IPS-18a (cell line): ENCODE measurements at regions not wholly inside any gene's neighbourhood (a gene's known extent, or its start where the extent isn't known, plus 50 kb on each side); places are given as distances from the start of the nearest gene placed in this dataset.
"Not testable (repeated sequence)": the region's sequence is repeated elsewhere in the genome, so short reads cannot be mapped to it uniquely, and the experiment has no call there.

Source experiments
- H3K27ac ChIP-seq: one replicate; pipeline ENCODE4 v1.5.1; 2013; ENCODE audit warnings: low read length
- H3K27me3 ChIP-seq: one replicate; pipeline ENCODE4 v1.6.1; 2013; ENCODE audit warnings: mild to moderate bottlenecking, low read length; ENCODE audit not compliant: control insufficient read depth, insufficient read depth
- H3K36me3 ChIP-seq: one replicate; pipeline ENCODE4 v1.6.1; 2013; ENCODE audit warnings: low read depth, low read length; ENCODE audit not compliant: control insufficient read depth
- H3K4me1 ChIP-seq: one replicate; pipeline ENCODE4 v1.6.1; 2013; ENCODE audit warnings: low read depth, low read length; ENCODE audit not compliant: control insufficient read depth
- H3K4me3 ChIP-seq: one replicate; pipeline ENCODE4 v1.5.1; 2013; ENCODE audit warnings: low read length
- H3K9ac ChIP-seq: one replicate; pipeline ENCODE4 v1.6.1; 2013; ENCODE audit warnings: mild to moderate bottlenecking, low read length, moderate library complexity
- H3K9me3 ChIP-seq: one replicate; pipeline ENCODE4 v1.6.1; 2013; ENCODE audit warnings: low read depth, low read length; ENCODE audit not compliant: control insufficient read depth

- no peaks in the 10 kb centered on the region for H3K9me3 ChIP-seq
- no peaks in the 10 kb centered on the region for H3K27me3 ChIP-seq
- H3K4me3 ChIP-seq, result no peak overlapping the region
- peaks cover 3% of the 10 kb centered on the region for H3K4me1 ChIP-seq
- H3K36me3 ChIP-seq, result no peaks in the 10 kb centered on the region
- H3K9ac ChIP-seq, result no peak overlapping the region
- H3K27ac ChIP-seq, result no peak overlapping the region
These were observed 67.2 kb downstream of the BUB3 start for GRCh38 chr10:123221418-123221817.

- no peaks in the 10 kb centered on the region for H3K27me3 ChIP-seq
- H3K4me1 ChIP-seq, result no peaks in the 10 kb centered on the region
- H3K36me3 ChIP-seq, result no peaks in the 10 kb centered on the region
- H3K9ac ChIP-seq, result no peak overlapping the region
- no peak overlapping the region for H3K27ac ChIP-seq
- H3K4me3 ChIP-seq, result no peak overlapping the region
- no peaks in the 10 kb centered on the region for H3K9me3 ChIP-seq
These were observed 68.6 kb downstream of the BUB3 start for GRCh38 chr10:123222832-123223231.

GRCh38 chr10:123227706-123228105 is 73.5 kb downstream of the BUB3 start:
- no peak overlapping the region for H3K4me3 ChIP-seq
- H3K9me3 ChIP-seq, result no peaks in the 10 kb centered on the region
- H3K36me3 ChIP-seq, result no peaks in the 10 kb centered on the region
- no peak overlapping the region for H3K27ac ChIP-seq
- H3K9ac ChIP-seq, result no peak overlapping the region
- H3K4me1 ChIP-seq, result no peaks in the 10 kb centered on the region
- H3K27me3 ChIP-seq, result no peaks in the 10 kb centered on the region

DNA sequence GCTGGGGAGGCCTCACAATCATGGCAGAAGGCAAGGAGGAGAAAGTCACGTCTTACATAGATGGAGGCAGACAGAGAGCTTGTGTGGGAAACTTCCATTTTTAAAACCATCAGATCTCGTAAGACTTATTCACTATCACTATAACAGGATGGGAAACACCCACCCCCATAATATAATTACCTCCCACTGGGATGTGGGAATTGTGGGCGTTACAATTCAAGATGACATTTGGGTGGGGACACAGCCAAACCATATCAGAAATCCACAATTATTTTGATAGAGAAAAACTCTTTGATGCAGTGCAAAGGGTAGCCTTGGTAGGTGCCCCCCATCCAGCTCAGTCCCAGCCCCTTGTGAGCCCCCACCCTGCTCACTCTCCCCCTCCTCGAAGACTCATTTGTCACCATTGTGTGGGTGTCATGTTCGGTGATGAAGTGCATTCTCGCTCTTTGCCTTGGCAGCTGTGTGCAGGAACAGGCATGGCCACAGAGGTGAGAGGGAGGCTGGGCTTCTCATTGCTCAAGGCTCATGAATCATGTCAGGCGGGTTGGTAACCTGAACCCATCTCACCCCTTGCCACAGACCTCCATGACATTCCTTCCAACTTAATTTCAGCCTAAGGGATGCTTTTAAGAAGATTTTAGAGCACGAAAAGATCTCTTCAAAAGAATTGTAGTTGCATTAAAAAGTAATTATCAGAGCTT is 75.9 kb downstream of the BUB3 start:
- Histone ChIP-seq H3K36me3 (no peaks in the 10 kb centered on the region), H3K4me3 (no peak overlapping the region), H3K4me1 (no peaks in the 10 kb centered on the region), H3K9ac (no peak overlapping the region), H3K9me3 (no peaks in the 10 kb centered on the region), H3K27me3 (no peaks in the 10 kb centered on the region), H3K27ac (no peak overlapping the region)

- H3K27me3 ChIP-seq, H3K27ac ChIP-seq, H3K9me3 ChIP-seq, H3K4me1 ChIP-seq, H3K36me3 ChIP-seq, H3K9ac ChIP-seq, H3K4me3 ChIP-seq: not testable (repeated sequence)
These were observed 78.7 kb downstream of the BUB3 start for GRCh38 chr10:123232879-123233278.

- H3K4me1 ChIP-seq, H3K9me3 ChIP-seq, H3K36me3 ChIP-seq: not testable (repeated sequence)
These were observed 80.8 kb downstream of the BUB3 start for GRCh38 chr10:123235014-123235413.

DNA sequence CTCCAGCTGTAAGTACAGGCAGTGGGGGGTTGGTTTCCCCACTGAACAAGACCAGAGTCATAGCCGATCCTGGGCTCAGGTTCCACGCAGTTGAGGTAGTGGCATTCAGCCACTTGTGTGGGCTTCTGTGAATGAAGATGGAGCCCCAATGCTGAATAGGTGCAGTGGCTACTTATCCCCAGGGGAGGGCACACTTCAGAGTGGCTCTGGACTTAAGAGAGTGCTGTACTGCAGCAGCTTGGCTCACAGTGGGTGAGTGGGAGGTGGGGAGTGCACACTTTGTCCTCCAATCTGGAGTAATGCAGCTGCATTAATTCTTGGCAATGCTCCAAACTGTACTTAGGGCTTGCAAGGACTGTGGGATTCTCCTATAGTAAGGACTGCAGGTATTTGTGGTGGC is 81.9 kb downstream of the BUB3 start:
- Histone ChIP-seq H3K9ac (no peak overlapping the region), H3K4me1 (no peaks in the 10 kb centered on the region), H3K9me3 (no peaks in the 10 kb centered on the region), H3K36me3 (no peaks in the 10 kb centered on the region), H3K27me3 (no peaks in the 10 kb centered on the region), H3K4me3 (no peak overlapping the region), H3K27ac (no peak overlapping the region)

More at GRCh38 chr10:123235014-123235413, 80.8 kb downstream of the BUB3 start:
- H3K9ac ChIP-seq, H3K27me3 ChIP-seq, H3K4me3 ChIP-seq, H3K27ac ChIP-seq: not testable (repeated sequence)

- H3K27ac ChIP-seq, result no peak overlapping the region
- H3K9ac ChIP-seq, result no peak overlapping the region
- no peak overlapping the region for H3K4me3 ChIP-seq
- H3K27me3 ChIP-seq, result no peaks in the 10 kb centered on the region
- H3K36me3 ChIP-seq, result no peaks in the 10 kb centered on the region
- H3K4me1 ChIP-seq, result no peaks in the 10 kb centered on the region
- H3K9me3 ChIP-seq, result no peaks in the 10 kb centered on the region
These were observed 86.0 kb downstream of the BUB3 start for GRCh38 chr10:123240250-123240649.

GRCh38 chr10:123240776-123241175 is 86.6 kb downstream of the BUB3 start:
- no peaks in the 10 kb centered on the region for H3K36me3 ChIP-seq
- no peak overlapping the region for H3K27ac ChIP-seq
- no peaks in the 10 kb centered on the region for H3K9me3 ChIP-seq
- no peak overlapping the region for H3K4me3 ChIP-seq
- H3K9ac ChIP-seq, result no peak overlapping the region
- no peaks in the 10 kb centered on the region for H3K4me1 ChIP-seq
- H3K27me3 ChIP-seq, result no peaks in the 10 kb centered on the region

DNA sequence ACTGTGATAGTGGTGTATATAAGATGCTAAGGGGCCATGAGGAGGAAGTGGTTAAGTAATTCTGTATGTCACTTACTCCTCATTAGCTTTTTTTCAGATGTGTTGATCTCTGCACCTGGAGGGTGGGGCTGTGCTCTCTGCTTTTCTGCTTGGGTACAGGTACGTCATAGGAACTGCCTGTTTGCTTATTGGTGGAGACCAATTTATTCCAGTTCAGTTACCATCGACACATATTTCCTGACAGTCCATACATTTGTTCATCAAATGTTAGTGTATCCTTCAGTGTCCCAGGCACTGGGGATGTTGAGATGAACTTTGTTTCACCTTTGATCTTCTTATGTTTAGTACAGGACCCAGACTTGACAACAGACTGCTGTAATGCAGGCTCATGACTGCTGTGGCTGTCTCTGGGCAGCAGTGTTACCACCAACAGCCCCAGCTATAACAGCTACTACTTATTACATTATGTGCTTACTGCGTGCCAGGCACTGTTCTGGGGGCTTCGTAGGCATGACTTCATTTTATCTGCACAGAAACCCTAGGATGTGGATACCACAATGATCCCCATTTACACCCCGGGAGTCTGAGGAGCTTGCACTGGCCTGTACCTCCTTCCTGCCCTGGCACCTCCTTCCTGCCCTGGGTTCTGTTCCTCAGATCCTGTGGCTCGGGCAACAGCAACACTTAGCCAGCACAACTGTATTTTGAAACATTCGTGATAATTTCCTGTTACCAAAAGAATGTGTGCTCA is 87.4 kb downstream of the BUB3 start:
- Histone ChIP-seq H3K9ac (no peak overlapping the region), H3K36me3 (no peaks in the 10 kb centered on the region), H3K9me3 (no peaks in the 10 kb centered on the region), H3K27ac (no peak overlapping the region), H3K27me3 (no peaks in the 10 kb centered on the region), H3K4me1 (no peaks in the 10 kb centered on the region), H3K4me3 (no peak overlapping the region)

- no peaks in the 10 kb centered on the region for H3K27me3 ChIP-seq
- no peak overlapping the region for H3K27ac ChIP-seq
- no peak overlapping the region for H3K4me3 ChIP-seq
- H3K36me3 ChIP-seq, result no peaks in the 10 kb centered on the region
- H3K4me1 ChIP-seq, result no peaks in the 10 kb centered on the region
- H3K9me3 ChIP-seq, result no peaks in the 10 kb centered on the region
- no peak overlapping the region for H3K9ac ChIP-seq
These were observed 90.5 kb downstream of the BUB3 start for GRCh38 chr10:123244747-123245146.

- Histone ChIP-seq H3K9me3 (no peaks in the 10 kb centered on the region), H3K27ac (no peak overlapping the region), H3K36me3 (no peaks in the 10 kb centered on the region), H3K4me1 (no peaks in the 10 kb centered on the region), H3K4me3 (no peak overlapping the region), H3K9ac (no peak overlapping the region), H3K27me3 (no peaks in the 10 kb centered on the region)
These were observed 91.1 kb downstream of the BUB3 start for GRCh38 chr10:123245264-123245663.
